GM12874 (cell line): ENCODE measurements at regions not wholly inside any gene's neighbourhood (a gene's known extent, or its start where the extent isn't known, plus 50 kb on each side); places are given as distances from the start of the nearest gene placed in this dataset.

Experiments
- TF ChIP-seq, protein P1 (sequence below): IDR thresholded peaks from 2 replicates; pipeline ENCODE4 v1.5.1; 2011; ENCODE audit warnings: low read depth, mild to moderate bottlenecking, control low read depth, low read length, moderate library complexity; ENCODE audit not compliant: insufficient read depth

DNA sequence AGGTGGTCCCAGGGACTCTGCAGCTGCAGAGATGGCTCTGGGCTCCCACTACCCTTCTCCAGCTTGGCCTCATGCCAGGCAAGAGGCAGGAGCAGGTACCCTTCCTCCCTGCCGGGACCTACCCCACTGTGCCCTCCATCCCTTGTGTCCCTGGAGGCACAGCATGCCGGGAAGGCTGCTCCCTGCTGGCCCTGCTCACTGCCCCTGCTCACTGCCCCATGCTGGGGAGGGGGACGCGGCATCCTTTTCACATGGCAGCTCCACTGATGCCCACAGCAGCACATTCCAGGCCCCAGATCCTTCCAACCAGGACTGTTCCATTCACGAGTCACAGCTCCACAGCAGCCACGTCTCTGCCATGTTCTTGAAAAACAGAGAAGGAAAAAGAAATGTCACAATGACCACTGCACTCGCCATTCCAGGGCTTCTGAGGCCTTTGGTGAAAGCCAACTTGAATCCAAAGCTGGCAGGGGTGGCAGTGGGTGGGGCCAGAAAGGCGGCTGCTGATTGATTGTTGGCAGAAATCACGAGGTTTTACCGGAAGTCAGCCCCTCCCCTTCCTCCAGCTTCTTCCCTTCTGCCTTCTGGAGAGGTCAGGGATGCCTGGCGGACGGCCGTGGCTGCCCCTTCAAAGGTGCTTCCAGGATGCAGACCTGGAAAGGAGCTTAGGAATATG, 268.0 kb downstream of the CYP26B1 start:
- TF ChIP-seq, protein P1, sequence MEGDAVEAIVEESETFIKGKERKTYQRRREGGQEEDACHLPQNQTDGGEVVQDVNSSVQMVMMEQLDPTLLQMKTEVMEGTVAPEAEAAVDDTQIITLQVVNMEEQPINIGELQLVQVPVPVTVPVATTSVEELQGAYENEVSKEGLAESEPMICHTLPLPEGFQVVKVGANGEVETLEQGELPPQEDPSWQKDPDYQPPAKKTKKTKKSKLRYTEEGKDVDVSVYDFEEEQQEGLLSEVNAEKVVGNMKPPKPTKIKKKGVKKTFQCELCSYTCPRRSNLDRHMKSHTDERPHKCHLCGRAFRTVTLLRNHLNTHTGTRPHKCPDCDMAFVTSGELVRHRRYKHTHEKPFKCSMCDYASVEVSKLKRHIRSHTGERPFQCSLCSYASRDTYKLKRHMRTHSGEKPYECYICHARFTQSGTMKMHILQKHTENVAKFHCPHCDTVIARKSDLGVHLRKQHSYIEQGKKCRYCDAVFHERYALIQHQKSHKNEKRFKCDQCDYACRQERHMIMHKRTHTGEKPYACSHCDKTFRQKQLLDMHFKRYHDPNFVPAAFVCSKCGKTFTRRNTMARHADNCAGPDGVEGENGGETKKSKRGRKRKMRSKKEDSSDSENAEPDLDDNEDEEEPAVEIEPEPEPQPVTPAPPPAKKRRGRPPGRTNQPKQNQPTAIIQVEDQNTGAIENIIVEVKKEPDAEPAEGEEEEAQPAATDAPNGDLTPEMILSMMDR, result no peak

GRCh38 chr2:71878626-71879508, 268.8 kb downstream of the CYP26B1 start:
- TF ChIP-seq, protein P1, result no peak

DNA sequence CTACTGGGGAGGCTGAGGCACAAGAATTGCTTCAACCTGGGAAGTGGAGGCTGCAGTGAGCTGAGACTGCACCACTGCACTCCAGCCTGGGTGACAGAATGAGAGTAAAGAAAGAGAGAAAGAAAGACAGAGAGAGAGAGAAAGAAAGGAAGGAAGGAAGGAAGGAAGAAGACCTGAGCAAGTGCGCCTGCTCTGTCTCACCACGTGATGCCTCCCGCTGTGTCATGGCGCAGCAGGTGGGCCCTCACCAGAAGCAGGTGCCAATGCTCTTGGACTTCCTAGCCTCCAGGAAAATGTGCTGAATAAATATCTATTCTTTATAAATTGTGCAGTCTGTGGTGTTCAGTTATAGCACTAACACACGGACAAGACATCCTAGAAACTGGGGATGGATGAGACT, 270.0 kb downstream of the CYP26B1 start:
- TF ChIP-seq, protein P1, result no peak

- TF ChIP-seq, protein P1, result no peak
Measured at GRCh38 chr2:71876542-71877451, 270.9 kb downstream of the CYP26B1 start.

GRCh38 chr2:71872466-71873051, 275.1 kb downstream of the CYP26B1 start:
- TF ChIP-seq, protein P1, result no peak

DNA sequence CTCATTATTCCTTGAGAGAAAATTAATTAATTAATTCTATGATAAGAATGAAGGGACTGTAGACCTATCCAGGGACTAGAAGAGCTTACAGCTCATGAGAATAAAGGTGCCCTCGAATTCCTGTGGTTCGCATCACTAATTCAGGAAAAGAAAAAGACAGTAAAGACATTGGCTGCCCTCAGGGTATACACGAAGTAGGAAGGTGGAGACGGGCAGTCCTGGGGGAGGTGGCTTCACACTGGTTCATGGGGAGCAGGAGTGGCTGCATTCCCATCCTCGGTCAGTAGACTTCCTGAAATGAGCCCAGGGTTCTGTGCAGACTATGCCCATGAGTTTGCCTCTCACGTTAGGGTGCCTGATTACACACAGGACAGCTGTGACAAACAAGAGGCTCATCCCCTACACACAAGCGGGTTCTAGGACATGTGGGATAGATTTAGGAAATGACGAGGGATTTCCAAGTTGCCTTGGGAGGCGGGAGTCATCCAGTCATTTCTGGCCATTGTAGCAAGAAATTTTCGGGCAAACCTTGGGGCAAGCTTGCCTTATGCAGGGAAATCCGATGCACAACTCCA, 282.2 kb downstream of the CYP26B1 start:
- TF ChIP-seq, protein P1, result no peak

GRCh38 chr2:71864085-71864484, 283.6 kb downstream of the CYP26B1 start:
- TF ChIP-seq, protein P1, result no peak
